ENCODE measurements at regions not wholly inside any gene's neighbourhood (a gene's known extent, or its start where the extent isn't known, plus 50 kb on each side); places are given as distances from the start of the nearest gene placed in this dataset.
A peak's percentile ranks its signal among the peaks of the same experiment; 100 is the strongest.
"Not testable (repeated sequence)": the region's sequence is repeated elsewhere in the genome, so short reads cannot be mapped to it uniquely, and the experiment has no call there.

- no peaks in the 10 kb centered on the region for H3K36me3 ChIP-seq (replicated peaks in 1 of 2; ENCODE audit: control insufficient read depth in 1 of 2, insufficient read depth in 2 of 2, low read length in 2 of 2)
- H3K27me3 ChIP-seq (ENCODE audit: control insufficient read depth in 2 of 2, insufficient read depth in 2 of 2, low read length in 2 of 2) = no peaks in the 10 kb centered on the region
- Mint-ChIP-seq H3K4me1 (no peaks in the 10 kb centered on the region), H3K27me3 (ENCODE audit: low read depth in 3 of 3) (peaks cover 0 to 2% (median 0%) of the 10 kb centered on the region in 3 donors), H3K27ac (no peak overlapping the region), H3K9me3 (no peaks in the 10 kb centered on the region), H3K4me3 (no peak overlapping the region), H3K36me3 (no peaks in the 10 kb centered on the region)
- 88% methylated on average over 4 of the region's 8 CpGs for WGBS (ENCODE audit: insufficient coverage)
- no peaks in the 10 kb centered on the region for H3K4me1 ChIP-seq (ENCODE audit: control insufficient read depth in 1 of 2, insufficient read depth in 2 of 2, low read length in 2 of 2)
- no peak for DNase-seq
- intact Hi-C loops (cut with micrococcal nuclease) = no loop called here
- no peaks in the 10 kb centered on the region for H4K20me1 ChIP-seq (ENCODE audit: insufficient read depth, low read length)
- no peak for TF ChIP-seq CTCF (IDR thresholded peaks at IDR 0.05)
- no peak overlapping the region for H3K9ac ChIP-seq (ENCODE audit: insufficient read depth, low read length, poor library complexity, severe bottlenecking)
- no peak overlapping the region for H3K4me3 ChIP-seq (replicated peaks in 1 of 3; ENCODE audit: low read depth in 2 of 3, low read length in 3 of 3)
- no peak overlapping the region for H3K4me2 ChIP-seq (replicated peaks; ENCODE audit: extremely low read depth, low read length, poor library complexity, severe bottlenecking)
- no peaks in the 10 kb centered on the region for H3K9me3 ChIP-seq (replicated peaks in 1 of 2; ENCODE audit: control insufficient read depth in 1 of 2, insufficient read depth in 1 of 2, low read length in 2 of 2)
- no peak overlapping the region for H2AFZ ChIP-seq (ENCODE audit: insufficient read depth, low read depth, low read length, poor library complexity, severe bottlenecking)
- H3K27ac ChIP-seq (ENCODE audit: low read depth in 1 of 2, low read length in 2 of 2) = no peak overlapping the region
- H3K79me2 ChIP-seq (ENCODE audit: insufficient read depth, low read length) = no peaks in the 10 kb centered on the region
These were observed 80.1 kb downstream of the IGLL1 start for GRCh38 chr22:23499845-23500500.

- Histone ChIP-seq H3K27ac (ENCODE audit: low read depth in 1 of 2, low read length in 2 of 2) (no peak overlapping the region), H3K27me3 (ENCODE audit: control insufficient read depth in 2 of 2, insufficient read depth in 2 of 2, low read length in 2 of 2) (no peaks in the 10 kb centered on the region), H3K36me3 (replicated peaks in 1 of 2; ENCODE audit: control insufficient read depth in 1 of 2, insufficient read depth in 2 of 2, low read length in 2 of 2) (no peaks in the 10 kb centered on the region), H3K9me3 (replicated peaks in 1 of 2; ENCODE audit: control insufficient read depth in 1 of 2, insufficient read depth in 1 of 2, low read length in 2 of 2) (no peaks in the 10 kb centered on the region), H3K4me2 (replicated peaks; ENCODE audit: extremely low read depth, low read length, poor library complexity, severe bottlenecking) (no peak overlapping the region), H3K9ac (ENCODE audit: insufficient read depth, low read length, poor library complexity, severe bottlenecking) (no peak overlapping the region), H3K4me3 (replicated peaks in 1 of 3; ENCODE audit: low read depth in 2 of 3, low read length in 3 of 3) (no peak overlapping the region), H2AFZ (ENCODE audit: insufficient read depth, low read depth, low read length, poor library complexity, severe bottlenecking) (no peak overlapping the region), H3K4me1 (ENCODE audit: control insufficient read depth in 1 of 2, insufficient read depth in 2 of 2, low read length in 2 of 2) (no peaks in the 10 kb centered on the region), H3K79me2 (ENCODE audit: insufficient read depth, low read length) (no peaks in the 10 kb centered on the region), H4K20me1 (ENCODE audit: insufficient read depth, low read length) (no peaks in the 10 kb centered on the region)
- H3K36me3 Mint-ChIP-seq = no peaks in the 10 kb centered on the region
- DNase-seq = no peak
- peaks cover 0 to 2% (median 0%) of the 10 kb centered on the region in 3 donors for H3K27me3 Mint-ChIP-seq (ENCODE audit: low read depth in 3 of 3)
- intact Hi-C loops (cut with micrococcal nuclease) = no loop called here
- H3K27ac Mint-ChIP-seq = no peak overlapping the region
- no peaks in the 10 kb centered on the region for H3K9me3 Mint-ChIP-seq
- H3K4me3 Mint-ChIP-seq = no peak overlapping the region
- no peaks in the 10 kb centered on the region for H3K4me1 Mint-ChIP-seq
- no peak for TF ChIP-seq CTCF (IDR thresholded peaks at IDR 0.05)
- 87% methylated on average over 15 of the region's 22 CpGs for WGBS (ENCODE audit: insufficient coverage)
These were observed 81.0 kb downstream of the IGLL1 start for GRCh38 chr22:23498811-23499798.

GRCh38 chr22:23497889-23498288 is 82.2 kb downstream of the IGLL1 start:
- H3K4me1 ChIP-seq (ENCODE audit: control insufficient read depth in 1 of 2, insufficient read depth in 2 of 2, low read length in 2 of 2); H4K20me1 ChIP-seq (ENCODE audit: insufficient read depth, low read length); H3K36me3 ChIP-seq (replicated peaks in 1 of 2; ENCODE audit: control insufficient read depth in 1 of 2, insufficient read depth in 2 of 2, low read length in 2 of 2); H3K36me3 Mint-ChIP-seq; H3K79me2 ChIP-seq (ENCODE audit: insufficient read depth, low read length); DNase-seq; H3K4me3 ChIP-seq (replicated peaks in 1 of 3; ENCODE audit: low read depth in 2 of 3, low read length in 3 of 3); H3K4me3 Mint-ChIP-seq; H3K27ac ChIP-seq (ENCODE audit: low read depth in 1 of 2, low read length in 2 of 2); H3K9me3 Mint-ChIP-seq; H3K9me3 ChIP-seq (replicated peaks in 1 of 2; ENCODE audit: control insufficient read depth in 1 of 2, insufficient read depth in 1 of 2, low read length in 2 of 2); H3K9ac ChIP-seq (ENCODE audit: insufficient read depth, low read length, poor library complexity, severe bottlenecking); H3K4me1 Mint-ChIP-seq; H3K4me2 ChIP-seq (replicated peaks; ENCODE audit: extremely low read depth, low read length, poor library complexity, severe bottlenecking); H3K27me3 Mint-ChIP-seq (ENCODE audit: low read depth in 3 of 3); H2AFZ ChIP-seq (ENCODE audit: insufficient read depth, low read depth, low read length, poor library complexity, severe bottlenecking); H3K27me3 ChIP-seq (ENCODE audit: control insufficient read depth in 2 of 2, insufficient read depth in 2 of 2, low read length in 2 of 2); intact Hi-C loops (cut with micrococcal nuclease): not testable (repeated sequence)
- 92% methylated on average over 5 of the region's 6 CpGs for WGBS (ENCODE audit: insufficient coverage)
- peak overlapping the region in 2 of 7 donors; percentile 1 to 11 for H3K27ac Mint-ChIP-seq
